ENCODE measurements at regions not wholly inside any gene's neighbourhood (a gene's known extent, or its start where the extent isn't known, plus 50 kb on each side); places are given as distances from the start of the nearest gene placed in this dataset.
"Not testable (repeated sequence)": the region's sequence is repeated elsewhere in the genome, so short reads cannot be mapped to it uniquely, and the experiment has no call there.

DNA sequence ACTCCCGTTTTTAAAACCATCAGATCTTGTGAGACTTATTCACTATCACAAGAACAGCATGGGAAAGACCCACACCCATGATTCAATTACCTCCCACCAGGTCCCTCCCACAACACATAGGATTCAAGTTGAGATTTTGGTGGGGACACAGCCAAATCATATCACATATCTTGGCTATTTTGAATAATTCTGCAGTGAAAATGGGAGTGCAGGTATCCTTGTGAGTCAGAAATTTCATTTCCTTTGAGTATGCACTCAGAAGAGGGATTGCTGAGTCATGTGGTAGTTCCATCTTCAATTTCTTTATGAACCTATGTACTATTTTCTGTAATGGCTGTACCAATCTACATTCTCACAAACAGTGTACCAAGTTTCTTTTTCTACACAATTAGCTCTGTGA is 125.8 kb downstream of the ANKRD7 start:
- CTCF ChIA-PET = no interaction called here
- no peaks in the 10 kb centered on the region for H3K27me3 Mint-ChIP-seq
- H3K9me3 Mint-ChIP-seq = no peaks in the 10 kb centered on the region
- no peak for DNase-seq
- no peak overlapping the region for H3K27ac Mint-ChIP-seq
- no peaks in the 10 kb centered on the region for H3K4me1 Mint-ChIP-seq
- no peaks in the 10 kb centered on the region for H3K36me3 Mint-ChIP-seq
- no peak overlapping the region for H3K4me3 Mint-ChIP-seq

DNA sequence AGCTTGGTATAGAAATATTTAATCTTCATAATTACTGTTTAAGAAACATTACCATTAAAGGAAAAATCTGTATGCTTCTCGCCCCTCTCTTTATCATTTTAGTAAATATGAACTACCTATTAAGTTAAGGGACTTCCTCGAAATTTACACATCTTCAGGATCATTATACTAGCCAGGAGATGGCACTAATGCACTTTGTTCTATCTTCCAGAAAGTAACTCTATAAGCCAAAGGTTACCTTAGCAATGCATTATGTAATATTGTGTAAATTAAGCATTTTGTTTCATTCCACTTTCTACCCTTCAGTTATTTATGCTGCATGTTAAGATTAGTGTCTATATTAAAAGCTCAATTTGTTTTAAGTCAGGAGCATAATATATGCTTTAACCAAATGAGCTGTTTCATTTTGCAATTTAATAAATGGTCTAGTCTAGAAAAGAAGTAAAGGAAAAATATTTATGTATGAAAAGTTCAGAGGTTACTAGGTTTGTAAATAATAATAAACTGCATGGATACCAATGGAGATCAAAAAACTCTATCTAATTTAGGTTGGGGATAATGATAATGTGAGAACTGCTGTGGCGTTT is 128.5 kb downstream of the ANKRD7 start:
- Mint-ChIP-seq H3K9me3 (no peaks in the 10 kb centered on the region), H3K4me1 (no peaks in the 10 kb centered on the region), H3K27me3 (no peaks in the 10 kb centered on the region), H3K36me3 (no peaks in the 10 kb centered on the region), H3K4me3 (no peak overlapping the region), H3K27ac (no peak overlapping the region)
- CTCF ChIA-PET = no interaction called here
- DNase-seq = no peak

DNA sequence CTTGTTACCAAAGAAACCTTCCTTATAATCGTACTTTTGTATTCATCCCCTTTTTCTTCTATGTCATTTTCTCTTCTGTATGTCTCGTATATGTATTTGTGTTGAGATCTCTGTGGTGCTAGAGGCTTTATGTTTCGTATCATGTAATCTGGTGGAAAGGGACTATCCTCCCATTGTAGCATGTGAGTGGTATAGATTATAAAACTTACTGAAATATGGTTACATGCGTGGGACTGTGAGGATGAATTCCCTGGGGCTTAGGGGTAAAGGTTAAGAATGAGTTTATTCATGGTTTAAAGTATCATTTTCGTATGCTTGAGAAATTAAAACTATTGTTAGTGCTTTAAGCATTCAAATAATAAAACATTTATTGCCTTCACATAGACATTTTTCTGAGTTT is 141.9 kb downstream of the ANKRD7 start:
- Mint-ChIP-seq H3K4me1 (no peaks in the 10 kb centered on the region), H3K4me3 (no peak overlapping the region), H3K36me3 (no peaks in the 10 kb centered on the region)

DNA sequence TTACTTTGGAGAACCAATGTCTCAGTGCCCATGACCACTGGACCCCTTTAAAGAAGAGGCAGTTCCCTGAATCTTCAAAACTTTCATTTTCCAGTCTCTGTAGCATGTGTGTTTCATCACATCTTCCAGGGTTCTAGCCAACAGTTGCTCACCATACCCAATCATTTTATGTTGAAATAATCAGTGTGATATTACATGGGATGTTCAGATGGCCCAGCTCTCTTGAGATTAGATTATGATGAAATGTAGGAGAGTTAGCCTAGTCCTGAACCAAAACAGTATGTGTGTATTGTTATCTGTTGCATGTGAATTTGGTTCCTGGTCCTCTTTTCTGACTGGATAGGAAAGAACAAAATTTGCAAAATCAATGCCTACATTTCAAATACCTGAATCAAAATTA is 144.5 kb downstream of the ANKRD7 start:
- H3K36me3 Mint-ChIP-seq = no peaks in the 10 kb centered on the region
- CTCF ChIA-PET = no interaction called here
- H3K9me3 Mint-ChIP-seq = no peaks in the 10 kb centered on the region
- no peaks in the 10 kb centered on the region for H3K27me3 Mint-ChIP-seq
- H3K4me1 Mint-ChIP-seq = no peaks in the 10 kb centered on the region
- no peak for DNase-seq
- no peak overlapping the region for H3K4me3 Mint-ChIP-seq
- H3K27ac Mint-ChIP-seq = no peak overlapping the region

More for the DNA sequence above, 141.9 kb downstream of the ANKRD7 start:
- Mint-ChIP-seq H3K27ac (no peak overlapping the region), H3K27me3 (no peaks in the 10 kb centered on the region), H3K9me3 (no peaks in the 10 kb centered on the region)
- DNase-seq = no peak
- CTCF ChIA-PET = no interaction called here

DNA sequence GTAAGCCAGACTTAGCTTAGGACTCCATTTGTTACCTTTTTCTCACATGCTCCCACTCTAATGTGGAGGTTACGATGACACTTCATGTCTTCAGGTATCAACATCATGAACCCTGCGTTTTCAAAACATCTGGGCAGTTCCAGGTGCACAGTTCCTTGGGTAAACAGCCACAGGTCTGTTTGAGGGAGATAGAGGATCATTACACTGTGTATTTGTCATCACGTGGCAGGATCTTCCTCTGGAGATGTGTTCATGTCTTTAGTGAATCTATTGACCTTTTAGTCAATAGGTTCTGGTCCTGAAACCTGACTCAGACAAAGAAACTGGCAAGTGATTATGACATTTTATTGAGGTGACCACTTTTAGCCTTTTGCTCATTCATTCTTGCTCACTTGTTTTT is 145.5 kb downstream of the ANKRD7 start:
- DNase-seq = no peak
- Mint-ChIP-seq H3K36me3 (no peaks in the 10 kb centered on the region), H3K4me1 (no peaks in the 10 kb centered on the region), H3K4me3 (no peak overlapping the region), H3K27me3 (no peaks in the 10 kb centered on the region), H3K9me3 (no peaks in the 10 kb centered on the region), H3K27ac (no peak overlapping the region)
- CTCF ChIA-PET = no interaction called here

DNA sequence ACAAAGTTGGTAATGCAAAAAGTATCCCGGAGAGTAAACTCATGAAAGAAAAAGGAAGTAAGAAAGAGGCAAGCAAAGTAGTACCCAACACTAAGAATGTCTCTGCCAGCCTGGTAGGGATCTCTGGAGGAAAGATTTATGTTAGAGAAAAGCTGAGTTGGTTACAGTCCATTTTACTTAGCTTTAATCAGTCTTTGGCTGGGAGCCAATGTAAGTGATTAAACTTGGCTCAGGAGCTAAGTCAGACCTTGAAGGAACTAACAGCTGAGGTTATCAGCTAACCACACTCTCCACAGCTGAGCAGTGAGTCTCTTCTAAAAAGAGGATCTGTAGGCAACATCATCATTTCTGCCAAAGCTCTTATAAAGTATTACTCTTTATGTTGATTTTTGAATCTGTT is 148.0 kb downstream of the ANKRD7 start:
- Mint-ChIP-seq H3K4me3 (no peak overlapping the region), H3K27me3 (no peaks in the 10 kb centered on the region), H3K27ac (no peak overlapping the region), H3K36me3 (no peaks in the 10 kb centered on the region), H3K4me1 (no peaks in the 10 kb centered on the region), H3K9me3 (no peaks in the 10 kb centered on the region)
- CTCF ChIA-PET = no interaction called here
- no peak for DNase-seq

DNA sequence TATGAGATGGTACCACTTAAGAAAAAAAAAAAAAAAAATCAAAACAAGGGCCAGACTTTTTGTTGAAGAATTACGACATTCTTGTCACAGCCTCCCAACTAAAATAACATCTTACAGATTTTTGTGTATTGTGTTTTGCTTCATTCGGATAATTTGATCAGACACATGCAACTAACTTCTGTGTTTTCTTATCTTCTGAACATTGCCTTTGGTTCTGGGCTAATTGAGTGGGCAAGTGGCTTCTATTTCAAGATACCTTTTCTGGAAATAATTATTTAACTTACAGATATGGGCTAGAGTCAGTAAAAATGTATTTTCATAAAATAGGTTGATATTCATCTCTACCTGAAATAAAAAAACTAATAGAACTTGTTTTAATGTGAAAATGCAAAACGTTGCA is 165.1 kb downstream of the ANKRD7 start:
- CTCF ChIA-PET = no interaction called here
- H3K9me3 Mint-ChIP-seq = no peaks in the 10 kb centered on the region
- H3K27ac Mint-ChIP-seq = no peak overlapping the region
- no peaks in the 10 kb centered on the region for H3K36me3 Mint-ChIP-seq
- H3K4me1 Mint-ChIP-seq = no peaks in the 10 kb centered on the region
- no peak overlapping the region for H3K4me3 Mint-ChIP-seq
- no peak for DNase-seq
- no peaks in the 10 kb centered on the region for H3K27me3 Mint-ChIP-seq

DNA sequence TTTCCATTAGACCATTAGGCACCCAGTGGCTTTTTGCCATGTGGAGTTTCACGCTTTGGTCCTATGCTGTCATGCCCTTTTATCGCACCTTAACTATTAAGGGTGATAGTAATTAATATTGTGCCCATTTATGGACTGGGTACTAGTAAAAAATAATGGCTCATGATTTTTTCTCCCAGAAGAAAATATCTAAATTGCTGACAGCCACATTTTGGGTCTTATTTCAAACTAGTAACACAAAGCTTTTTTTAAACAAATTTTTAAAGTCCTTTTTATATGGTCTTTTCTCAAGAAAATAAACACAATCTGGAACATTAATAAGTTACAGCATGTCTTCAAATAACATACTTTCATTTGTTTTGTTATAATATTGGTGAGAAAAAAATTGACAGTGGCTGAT is 179.7 kb downstream of the ANKRD7 start:
- CTCF ChIA-PET = no interaction called here

DNA sequence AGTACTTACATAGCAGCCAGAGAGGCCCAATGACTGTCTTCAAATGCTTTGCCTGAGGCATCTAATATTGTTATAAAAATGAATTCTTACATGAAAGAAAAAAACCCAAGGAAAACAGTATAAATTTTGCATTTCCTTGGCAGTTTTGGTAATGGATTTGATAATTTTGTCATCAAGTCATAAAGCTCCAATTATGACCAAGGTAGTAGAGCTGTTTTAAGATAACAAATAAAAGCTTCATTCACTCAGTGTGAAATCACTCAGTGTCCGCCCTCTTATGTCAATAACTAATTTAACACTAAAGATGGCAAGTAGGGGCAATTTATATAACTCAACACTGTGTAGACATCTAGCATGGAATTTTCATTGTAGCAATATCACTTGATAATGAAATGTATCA is 193.9 kb downstream of the ANKRD7 start:
- Mint-ChIP-seq H3K4me3 (no peak overlapping the region), H3K36me3 (no peaks in the 10 kb centered on the region), H3K27ac (no peak overlapping the region), H3K27me3 (no peaks in the 10 kb centered on the region), H3K9me3 (no peaks in the 10 kb centered on the region), H3K4me1 (no peaks in the 10 kb centered on the region)
- CTCF ChIA-PET = no interaction called here
- no peak for DNase-seq

More for the DNA sequence above, 179.7 kb downstream of the ANKRD7 start:
- H3K9me3 Mint-ChIP-seq = peaks cover 3% of the 10 kb centered on the region
- no peak overlapping the region for H3K27ac Mint-ChIP-seq
- no peaks in the 10 kb centered on the region for H3K4me1 Mint-ChIP-seq
- no peaks in the 10 kb centered on the region for H3K36me3 Mint-ChIP-seq
- H3K4me3 Mint-ChIP-seq = no peak overlapping the region
- no peaks in the 10 kb centered on the region for H3K27me3 Mint-ChIP-seq
- no peak for DNase-seq

DNA sequence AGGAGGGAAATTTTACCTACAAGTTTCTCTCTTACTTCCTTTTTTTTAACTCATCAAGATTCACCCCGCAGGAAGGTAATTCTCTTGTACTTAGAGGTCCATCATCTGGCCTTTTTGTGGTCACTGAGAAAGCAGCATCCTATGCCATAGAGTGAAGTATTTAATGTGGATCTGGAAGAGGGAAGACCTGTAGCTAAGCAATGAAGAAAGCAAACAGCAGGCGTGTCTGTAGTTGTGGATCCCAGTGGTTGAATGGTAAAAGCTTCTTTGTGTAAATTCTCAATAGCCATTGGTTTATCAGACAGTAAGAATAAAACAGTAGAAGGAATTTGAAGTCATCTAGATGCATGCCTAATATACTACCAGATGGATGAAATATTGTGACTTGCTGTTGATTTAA is 196.4 kb downstream of the ANKRD7 start:
- DNase-seq = no peak
- Mint-ChIP-seq H3K27me3 (no peaks in the 10 kb centered on the region), H3K27ac (no peak overlapping the region), H3K36me3 (no peaks in the 10 kb centered on the region), H3K4me3 (no peak overlapping the region), H3K4me1 (no peaks in the 10 kb centered on the region), H3K9me3 (no peaks in the 10 kb centered on the region)
- CTCF ChIA-PET = no interaction called here

DNA sequence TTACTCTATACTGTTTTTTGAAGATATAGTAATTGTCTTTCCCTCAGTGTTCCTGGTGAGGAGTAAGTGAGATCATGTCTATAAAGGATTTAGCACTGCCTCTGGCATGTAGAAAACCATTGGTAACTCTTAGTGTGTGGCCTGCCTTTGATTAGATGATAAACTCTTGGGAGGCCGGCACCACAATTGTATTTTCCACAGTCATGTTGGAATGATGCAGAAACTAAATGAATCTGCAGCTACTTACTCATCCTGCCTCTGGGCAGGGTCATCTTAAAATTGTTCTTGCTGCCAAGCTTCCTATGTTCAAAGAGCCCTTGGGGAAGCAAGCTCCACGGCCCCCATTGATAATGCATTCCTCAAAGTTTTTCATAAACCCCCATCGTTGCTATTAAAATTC is 204.6 kb downstream of the ANKRD7 start:
- DNase-seq = no peak
- no peaks in the 10 kb centered on the region for H3K27me3 Mint-ChIP-seq
- no peaks in the 10 kb centered on the region for H3K36me3 Mint-ChIP-seq
- CTCF ChIA-PET = no interaction called here
- H3K4me1 Mint-ChIP-seq = no peaks in the 10 kb centered on the region
- peaks cover 4% of the 10 kb centered on the region for H3K9me3 Mint-ChIP-seq
- no peak overlapping the region for H3K27ac Mint-ChIP-seq
- no peak overlapping the region for H3K4me3 Mint-ChIP-seq

DNA sequence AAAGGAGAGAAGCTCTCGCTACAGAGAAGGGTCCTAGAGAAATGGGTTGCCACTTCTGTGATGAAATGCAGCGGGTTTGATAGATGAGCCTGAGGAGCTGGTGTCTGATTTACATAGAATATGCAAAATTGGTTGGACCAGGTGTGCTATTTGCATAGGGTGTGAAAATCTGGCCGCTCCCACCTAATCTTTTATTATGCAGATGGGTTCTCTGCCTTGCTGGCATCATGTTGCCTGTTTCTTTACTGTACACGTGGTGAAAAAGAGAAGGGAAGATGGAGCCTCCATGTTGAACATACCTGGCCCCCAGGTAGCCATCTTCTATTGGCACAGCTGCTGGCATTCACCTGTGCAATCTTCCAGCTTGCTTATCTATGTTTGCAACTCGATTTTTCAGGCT is 212.2 kb downstream of the ANKRD7 start:
- Mint-ChIP-seq H3K27me3 (no peaks in the 10 kb centered on the region), H3K36me3 (no peaks in the 10 kb centered on the region), H3K4me1 (no peaks in the 10 kb centered on the region), H3K9me3 (peaks cover 12% of the 10 kb centered on the region), H3K4me3 (no peak overlapping the region), H3K27ac (no peak overlapping the region)
- DNase-seq = no peak
- CTCF ChIA-PET = interaction anchor here (1.0 kb wide), 1 partner anchor 9 kb away, joined by 3 read pairs; no protein-coding TSS in a partner anchor

DNA sequence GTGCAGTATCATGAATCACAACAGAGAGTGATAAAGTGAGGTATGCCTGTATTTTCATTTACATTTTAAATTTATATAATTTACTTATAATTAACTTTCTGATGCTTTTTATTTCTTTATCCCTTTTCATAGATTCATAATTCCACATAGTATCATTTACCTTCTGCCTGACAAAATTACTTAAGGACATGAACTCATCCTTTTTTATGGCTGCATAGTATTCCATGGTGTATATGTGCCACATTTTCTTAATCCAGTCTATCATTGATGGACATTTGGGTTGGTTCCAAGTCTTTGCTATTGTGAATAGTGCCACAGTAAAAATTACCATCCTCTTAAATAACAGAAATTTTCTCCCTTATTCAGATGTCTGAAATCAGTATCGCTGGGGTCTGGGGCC is 224.5 kb downstream of the ANKRD7 start:
- H3K9me3 Mint-ChIP-seq, H3K27me3 Mint-ChIP-seq, DNase-seq, H3K4me1 Mint-ChIP-seq, H3K27ac Mint-ChIP-seq, H3K36me3 Mint-ChIP-seq, H3K4me3 Mint-ChIP-seq, CTCF ChIA-PET: not testable (repeated sequence)

DNA sequence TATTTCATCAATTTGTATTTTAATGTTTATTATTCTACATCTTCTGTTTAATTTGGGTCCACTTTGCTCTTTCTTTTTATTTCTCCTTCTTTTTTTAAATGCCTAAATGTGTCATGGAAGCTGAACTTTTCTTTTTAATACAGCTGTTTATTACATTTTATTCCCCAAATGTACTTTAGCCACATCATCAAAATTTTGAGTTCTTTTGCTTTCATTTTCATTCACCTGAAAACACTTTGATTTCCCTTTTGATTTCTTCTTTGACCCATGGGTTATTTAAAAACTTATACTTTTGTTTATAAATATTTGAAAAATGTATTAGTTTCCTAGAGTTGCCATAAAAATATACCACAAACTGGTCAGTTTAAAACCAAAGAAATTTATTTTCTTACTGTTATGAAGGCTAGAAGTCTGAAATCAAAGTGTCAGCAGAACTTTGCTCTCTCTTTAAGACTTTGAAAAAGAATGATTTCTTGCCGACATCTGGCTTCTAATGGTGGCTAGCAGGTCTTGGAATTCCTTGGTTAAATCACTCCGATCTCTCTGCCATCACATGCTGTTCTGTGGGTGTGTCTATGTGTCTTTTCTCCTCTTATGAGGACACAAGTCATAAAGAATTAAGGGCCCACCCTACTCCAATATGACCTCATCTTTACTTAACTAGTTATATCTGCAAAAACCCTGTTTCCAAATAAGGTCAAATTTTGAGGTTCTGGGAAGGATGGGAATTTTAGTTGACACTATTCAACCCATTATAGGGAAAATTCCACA is 225.5 kb downstream of the ANKRD7 start:
- CTCF ChIA-PET = no interaction called here
- H3K4me3 Mint-ChIP-seq = no peak overlapping the region
- no peaks in the 10 kb centered on the region for H3K27me3 Mint-ChIP-seq

DNA sequence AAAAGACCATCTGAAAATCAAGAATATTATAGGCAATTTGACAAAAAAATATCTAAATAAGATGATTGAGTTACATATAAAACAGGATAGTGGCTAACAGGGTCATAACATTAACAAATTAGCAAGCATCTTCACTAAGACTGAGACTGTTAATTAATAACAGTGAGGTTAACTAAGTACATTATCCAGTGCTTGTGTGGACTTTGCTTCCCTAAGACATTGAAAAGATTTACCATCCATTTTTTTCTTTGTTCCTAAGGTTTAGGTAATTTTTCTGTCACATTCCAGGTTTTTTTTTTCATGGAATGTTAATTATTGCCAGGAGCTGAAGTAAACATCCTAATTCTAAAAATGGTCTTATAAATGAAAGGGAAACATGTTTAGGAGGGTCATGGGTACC is 227.6 kb downstream of the ANKRD7 start:
- no peaks in the 10 kb centered on the region for H3K4me1 Mint-ChIP-seq
- CTCF ChIA-PET = no interaction called here

More for the DNA sequence above, 225.5 kb downstream of the ANKRD7 start:
- no peak overlapping the region for H3K27ac Mint-ChIP-seq
- no peaks in the 10 kb centered on the region for H3K9me3 Mint-ChIP-seq
- no peak for DNase-seq
- no peaks in the 10 kb centered on the region for H3K36me3 Mint-ChIP-seq
- no peaks in the 10 kb centered on the region for H3K4me1 Mint-ChIP-seq

More for the DNA sequence above, 227.6 kb downstream of the ANKRD7 start:
- no peak for DNase-seq
- H3K9me3 Mint-ChIP-seq = no peaks in the 10 kb centered on the region
- no peak overlapping the region for H3K4me3 Mint-ChIP-seq
- H3K36me3 Mint-ChIP-seq = no peaks in the 10 kb centered on the region
- no peaks in the 10 kb centered on the region for H3K27me3 Mint-ChIP-seq
- no peak overlapping the region for H3K27ac Mint-ChIP-seq

Data from activated naive CD4-positive, alpha-beta T cell treated with anti-CD3 and anti-CD28 coated beads, Interleukin-2, amount 10 ng/mL, durations not matched to agents 7 days and 5 days (primary cell).